RCC 7860 (cell line): ENCODE measurements at regions not wholly inside any gene's neighbourhood (a gene's known extent, or its start where the extent isn't known, plus 50 kb on each side); places are given as distances from the start of the nearest gene placed in this dataset.
A peak's percentile ranks its signal among the peaks of the same experiment; 100 is the strongest.

Experiments used
- DNase-seq: peaks from one replicate; pipeline ENCODE4 v3.0.0-alpha.2; 2015; ENCODE audit warnings: low spot score
- FAIRE-seq: peaks from 2 replicates; lab custom pipeline; 2012; peaks lifted over from hg19 to GRCh38; lab: Jason Lieb, UNC

GRCh38 chr15:57820119-57820518 is 113.6 kb downstream of the POLR2M start:
- DNase-seq (no peak), FAIRE-seq (no peak)

DNA sequence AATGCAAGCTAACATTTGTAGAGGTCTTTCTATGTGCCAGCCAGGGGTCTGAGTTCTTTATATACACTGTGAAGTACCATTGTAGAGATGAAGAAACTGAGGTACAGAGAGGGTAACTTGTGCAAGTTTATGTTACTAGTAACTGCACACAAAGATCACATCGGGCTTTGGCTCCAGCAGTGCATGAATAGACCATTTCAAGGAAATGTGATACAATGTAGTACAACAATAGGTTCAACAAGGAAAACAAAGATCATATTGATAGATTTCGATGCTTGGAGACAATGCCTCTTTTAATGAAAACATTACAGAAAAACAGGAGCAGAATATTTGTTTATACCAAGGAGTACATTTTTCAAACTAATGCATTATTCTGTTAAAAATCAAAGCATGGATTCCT is 115.3 kb downstream of the POLR2M start:
- FAIRE-seq (no peak), DNase-seq (no peak)

DNA sequence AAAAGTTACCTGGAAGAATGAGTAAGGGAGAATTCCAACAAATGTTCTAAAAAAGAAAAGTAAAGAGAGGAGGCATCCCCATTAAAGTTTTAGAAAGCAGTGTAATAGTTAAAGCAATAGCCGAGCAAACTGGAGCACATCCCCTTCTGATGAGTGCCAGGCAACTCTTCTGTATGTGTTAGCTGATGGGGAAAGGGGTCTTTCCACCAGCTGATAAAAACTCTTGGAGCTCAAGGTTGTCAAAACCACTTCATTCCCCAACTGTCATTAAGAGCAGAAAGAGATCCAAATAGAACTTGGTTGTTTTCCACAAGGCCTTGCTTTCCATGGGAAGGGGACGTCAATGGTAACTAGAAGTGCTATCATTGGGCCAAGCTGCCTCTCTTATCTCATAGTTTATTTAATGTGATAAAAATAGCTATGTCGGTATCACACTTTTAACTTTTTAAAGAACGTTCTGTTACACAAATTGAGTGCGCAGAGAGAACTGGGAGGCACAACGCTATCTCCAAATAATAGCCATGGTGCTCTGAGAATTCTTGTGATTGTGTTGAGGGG is 116.9 kb downstream of the POLR2M start:
- DNase-seq: no peak
- FAIRE-seq: no peak

DNA sequence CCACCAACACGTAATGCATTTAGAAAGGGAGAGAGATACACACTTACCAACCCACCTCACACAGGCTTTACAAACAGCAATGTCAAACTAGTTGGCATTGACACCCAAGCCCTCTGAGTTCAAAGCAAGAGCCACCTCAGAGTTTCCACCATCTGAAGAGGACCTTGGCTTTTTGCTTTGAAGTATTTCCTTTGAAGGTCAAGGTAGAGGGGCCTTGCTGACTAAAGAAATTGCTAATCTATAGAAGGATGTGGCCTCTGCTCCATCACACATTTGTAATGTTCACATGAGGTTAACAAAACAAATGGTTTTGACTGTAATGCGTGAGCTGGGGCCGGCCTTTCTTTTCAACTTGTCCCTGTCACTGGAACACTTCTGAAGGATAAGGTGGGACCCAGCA is 117.7 kb downstream of the POLR2M start:
- DNase-seq: no peak
- FAIRE-seq: no peak

DNA sequence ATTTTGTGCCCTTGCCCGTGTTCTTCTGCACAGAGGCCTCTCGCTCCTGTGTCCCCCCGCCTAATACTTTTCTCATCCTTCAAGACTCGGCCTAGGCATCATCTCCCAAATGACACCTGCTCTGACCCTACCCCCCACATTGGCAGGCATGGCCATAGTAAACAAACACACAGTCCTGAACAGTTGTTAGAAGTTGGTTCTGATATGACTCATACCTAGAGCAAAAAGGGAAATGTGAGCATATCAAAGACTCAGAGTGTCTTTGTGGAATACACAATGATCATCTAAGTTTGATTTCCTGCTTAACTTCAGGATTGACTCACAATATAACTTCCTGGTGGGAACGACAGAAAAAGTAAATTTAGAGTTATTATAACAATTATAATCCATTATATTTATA is 120.5 kb downstream of the POLR2M start:
- no peak for FAIRE-seq
- no peak for DNase-seq

- DNase-seq (no peak), FAIRE-seq (no peak)
Measured at GRCh38 chr15:57827971-57828370, 121.5 kb downstream of the POLR2M start.

DNA sequence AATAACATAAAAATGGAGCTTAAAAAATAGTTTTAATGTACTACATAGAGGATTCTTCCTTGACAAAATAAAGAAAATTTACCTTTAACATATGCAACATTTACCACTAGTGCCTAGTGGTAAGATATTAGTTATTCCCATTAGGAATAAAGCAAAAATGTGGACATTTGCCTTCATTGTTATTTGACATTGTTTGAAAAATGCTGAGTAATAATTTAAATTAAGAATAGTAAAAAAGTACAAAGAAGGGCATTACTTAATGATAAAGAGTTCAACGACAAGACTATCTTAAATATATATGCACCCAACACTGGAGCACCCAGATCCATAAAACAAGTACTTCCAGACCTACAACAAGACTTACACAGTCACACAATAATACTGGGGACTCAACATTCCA is 125.7 kb downstream of the POLR2M start:
- FAIRE-seq (no peak), DNase-seq (no peak)

- no peak for FAIRE-seq
- DNase-seq: no peak
Measured at GRCh38 chr15:57835119-57835518, 128.6 kb downstream of the POLR2M start.

DNA sequence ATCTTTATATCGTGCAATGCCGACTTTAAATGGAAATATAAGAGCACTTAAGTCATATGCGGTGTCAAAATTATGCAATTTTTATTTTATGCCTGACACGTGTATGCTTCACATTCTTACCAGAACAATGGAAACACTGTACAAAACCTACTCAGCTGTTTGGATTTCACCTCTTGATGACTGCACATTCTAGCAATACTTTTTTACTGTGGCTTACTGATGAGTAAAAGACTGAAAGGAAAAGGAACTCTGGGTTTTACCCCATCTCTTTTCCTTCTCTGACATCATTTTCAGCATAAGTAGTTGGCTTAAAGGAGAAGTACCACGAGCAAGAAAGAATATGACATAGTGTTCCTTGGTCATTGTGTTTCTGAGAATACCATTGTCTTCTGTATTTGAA is 142.8 kb downstream of the POLR2M start:
- no peak for DNase-seq
- no peak for FAIRE-seq

- FAIRE-seq (no peak), DNase-seq (no peak)
Measured at GRCh38 chr15:57854531-57854930, 148.0 kb downstream of the POLR2M start.

DNA sequence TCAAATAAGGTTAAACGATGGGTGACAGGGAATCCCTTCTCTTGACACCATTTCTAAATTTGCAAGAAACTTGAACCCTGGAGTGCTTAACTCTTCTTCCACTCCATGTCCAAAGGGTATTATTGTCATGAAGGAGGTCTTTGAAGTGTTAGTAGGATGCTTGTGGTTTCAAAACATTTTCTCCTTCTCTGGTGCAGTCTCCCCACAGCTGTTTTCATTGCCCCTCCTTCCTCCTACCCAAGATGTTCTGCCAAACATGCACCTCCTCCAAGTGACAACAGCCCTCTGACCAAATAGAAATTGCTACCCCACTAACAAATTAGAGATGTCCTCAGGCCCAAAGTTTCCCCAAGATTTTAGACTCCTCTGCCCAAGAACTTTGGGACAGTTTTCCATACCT is 151.4 kb downstream of the POLR2M start:
- DNase-seq (no peak), FAIRE-seq (no peak)

GRCh38 chr15:57859130-57859685 is 152.7 kb downstream of the POLR2M start:
- DNase-seq: no peak
- no peak for FAIRE-seq

DNA sequence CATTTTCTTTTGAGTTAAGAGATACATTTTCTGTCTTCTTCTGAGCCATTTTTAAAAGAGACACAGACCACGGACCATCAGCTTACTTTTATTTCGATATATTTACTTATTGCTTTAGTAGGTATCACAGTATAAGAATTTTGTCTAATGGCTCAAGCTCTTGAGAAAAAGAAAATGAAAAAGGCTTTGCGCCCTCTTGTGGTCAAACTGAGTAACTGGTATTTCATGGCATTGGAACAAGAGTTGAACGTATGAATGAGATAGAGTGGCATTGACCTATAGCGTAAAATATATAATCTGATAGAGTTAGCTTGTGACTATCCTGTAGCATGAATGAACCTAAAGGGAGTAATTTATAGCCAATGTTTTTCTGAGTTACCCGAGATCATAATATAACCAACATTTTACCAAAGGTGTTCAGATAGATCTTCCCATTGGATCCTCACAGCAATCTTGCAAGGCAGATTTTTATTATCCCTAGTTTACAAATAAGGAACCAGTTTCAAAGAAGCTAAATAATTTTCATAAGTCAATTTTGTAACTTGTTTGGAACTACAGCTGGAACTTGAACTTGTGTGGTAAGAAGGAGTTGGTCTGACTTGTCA is 154.6 kb downstream of the POLR2M start:
- FAIRE-seq: peak; percentile 72

GRCh38 chr15:57861815-57862586 is 155.5 kb downstream of the POLR2M start:
- no peak for FAIRE-seq

More for the DNA sequence above, 154.6 kb downstream of the POLR2M start:
- peak; percentile 47 for DNase-seq

DNA sequence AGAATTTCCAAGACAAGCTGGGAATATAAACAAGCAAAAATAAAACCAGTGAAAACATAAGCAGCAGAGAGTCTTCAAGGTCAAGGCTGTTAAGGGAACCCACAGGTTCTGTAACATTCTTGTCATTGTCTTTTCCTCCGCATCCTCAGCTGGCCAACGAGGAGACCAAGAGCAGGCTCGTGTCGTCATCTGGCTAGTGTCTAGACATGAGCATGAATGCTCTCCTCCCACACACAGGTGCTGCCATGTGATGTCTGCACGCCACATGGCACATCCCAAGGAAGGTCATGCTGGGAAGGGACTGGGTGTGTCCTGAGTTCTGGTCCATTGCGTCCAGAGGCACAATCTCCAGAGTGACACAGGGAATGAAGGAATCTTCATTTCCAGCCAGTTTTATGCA is 156.2 kb downstream of the POLR2M start:
- no peak for DNase-seq
- FAIRE-seq: no peak

More at GRCh38 chr15:57861815-57862586, 155.5 kb downstream of the POLR2M start:
- peak; percentile 24 for DNase-seq

GRCh38 chr15:57865294-57865693 is 158.8 kb downstream of the POLR2M start:
- DNase-seq: no peak
- no peak for FAIRE-seq

GRCh38 chr15:57866149-57866736 is 159.7 kb downstream of the POLR2M start:
- DNase-seq (peak; percentile 21), FAIRE-seq (no peak)

DNA sequence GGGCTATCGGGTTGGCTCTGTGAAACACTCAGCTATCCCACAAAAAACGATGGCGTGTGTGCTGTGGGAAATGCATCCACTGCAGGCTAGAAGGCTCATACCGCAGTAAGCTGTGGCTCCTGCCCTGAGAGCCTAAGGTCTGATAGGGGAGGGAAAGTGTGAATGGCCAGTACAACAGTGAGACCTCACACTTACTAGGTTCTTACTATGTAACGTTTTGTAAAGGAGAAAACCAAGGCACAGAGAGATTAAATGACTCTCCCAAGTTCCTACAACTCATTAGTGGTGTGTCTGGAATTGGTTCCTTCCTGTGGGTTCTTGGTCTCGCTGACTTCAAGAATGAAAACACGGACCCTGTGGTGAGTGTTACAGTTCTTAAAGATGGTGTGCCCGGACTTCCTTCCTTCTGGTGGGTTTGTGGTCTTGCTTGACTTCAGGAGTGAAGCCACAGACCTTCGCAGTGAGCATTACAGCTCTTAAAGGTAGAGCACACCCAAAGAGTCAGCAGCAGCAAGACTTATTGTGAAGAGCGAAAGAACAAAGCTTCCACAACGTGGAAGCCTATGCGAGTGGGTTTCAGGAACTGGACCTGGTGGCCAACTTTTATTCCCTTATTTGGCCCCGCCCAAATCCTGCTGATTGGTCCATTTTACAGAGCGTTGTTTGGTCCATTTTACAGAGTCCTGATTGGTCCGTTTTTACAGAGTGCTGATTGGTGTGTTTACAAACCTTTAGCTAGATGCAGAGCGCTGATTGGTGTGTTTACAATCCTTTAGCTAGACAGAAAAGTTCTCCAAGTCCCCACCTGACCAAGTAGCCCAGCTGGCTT is 161.7 kb downstream of the POLR2M start:
- DNase-seq (no peak), FAIRE-seq (no peak)

GRCh38 chr15:57870667-57871066 is 164.2 kb downstream of the POLR2M start:
- DNase-seq: no peak
- no peak for FAIRE-seq

- FAIRE-seq (no peak), DNase-seq (no peak)
Measured at GRCh38 chr15:57872281-57873030, 165.9 kb downstream of the POLR2M start.
